ENCODE measurements at regions not wholly inside any gene's neighbourhood (a gene's known extent, or its start where the extent isn't known, plus 50 kb on each side); places are given as distances from the start of the nearest gene placed in this dataset.

DNA sequence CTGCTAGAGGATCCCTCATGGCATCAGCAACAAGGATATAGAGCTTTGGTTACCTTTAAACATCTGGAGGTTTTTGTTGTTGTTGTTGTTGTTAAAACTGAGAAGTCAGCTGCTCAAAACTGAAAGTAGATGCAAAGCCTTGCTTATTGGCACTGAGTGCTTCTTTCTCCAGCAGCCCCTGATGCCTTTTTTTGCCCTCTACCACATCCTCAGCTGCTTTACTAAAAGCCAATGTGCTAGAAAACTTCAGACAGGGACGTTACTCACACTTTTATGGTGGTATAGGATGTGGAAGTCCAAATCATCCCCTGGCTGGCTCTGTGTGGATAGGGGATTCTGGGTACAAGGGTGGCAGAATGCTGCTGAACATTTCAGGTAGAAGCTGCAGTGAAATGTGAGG lies 78.3 kb upstream of the CHST9 start:
- FAIRE-seq (no peak), ATAC-seq (no peak), DNase-seq (ENCODE audit: low read depth, low spot score) (no peak)
- Histone ChIP-seq H3K79me2 (ENCODE audit: control insufficient read depth, insufficient read depth, low read length) (no peaks in the 10 kb centered on the region), H4K20me1 (ENCODE audit: control insufficient read depth, insufficient read depth) (no peaks in the 10 kb centered on the region), H3K9ac (ENCODE audit: control insufficient read depth, insufficient read depth, low read length) (no peak overlapping the region), H3K4me1 (ENCODE audit: control insufficient read depth, insufficient read depth, low read length) (no peaks in the 10 kb centered on the region), H3K36me3 (ENCODE audit: control insufficient read depth in 2 of 2, insufficient read depth in 2 of 2, low read length in 1 of 2) (no peaks in the 10 kb centered on the region), H3K4me3 (no peak overlapping the region), H3K27ac (ENCODE audit: control insufficient read depth, insufficient read depth) (no peak overlapping the region), H3K9me3 (replicated peaks; ENCODE audit: control insufficient read depth, insufficient read depth, low read length) (no peaks in the 10 kb centered on the region), H3K27me3 (replicated peaks in 1 of 2; ENCODE audit: control insufficient read depth in 2 of 2, insufficient read depth in 2 of 2, low read length in 1 of 2) (no peaks in the 10 kb centered on the region), H2AFZ (ENCODE audit: control insufficient read depth, low read depth, low read length) (no peak overlapping the region), H3K4me2 (ENCODE audit: control insufficient read depth, insufficient read depth) (no peak overlapping the region)
- ChIA-PET CTCF (no interaction called here), POLR2A (no interaction called here), RAD21 (ENCODE audit: unreplicated experiment) (no interaction called here), SMC1A (ENCODE audit: uncharacterized antibody, unreplicated experiment) (interaction anchor here (1.2 kb wide), 1 partner anchor 65 kb away, joined by 3 read pairs; no protein-coding TSS in a partner anchor)
- intact Hi-C loops (cut with micrococcal nuclease; ENCODE audit: unreplicated experiment), result loop anchor here (10.0 kb wide), 1 partner anchor 49 kb away; no protein-coding TSS in a partner anchor
- 12% methylated on average over 1 of the region's 1 CpG for WGBS (ENCODE audit: insufficient coverage, insufficient replicate concordance, low lambda C conversion rate, missing lambda C conversion rate)
- TF ChIP-seq STAT1 (conservative IDR thresholded peaks at IDR 0.05), result no peak
- no peak for TF ChIP-seq CHD2 (IDR thresholded peaks at IDR 0.05; ENCODE audit: borderline replicate concordance, low read depth, low read length)
- no peak for TF ChIP-seq ZNF207 (IDR thresholded peaks at IDR 0.05; ENCODE audit: borderline replicate concordance)
- in situ Hi-C loops (cut with MboI), result no loop called here
- no TSS peak for BruUV-seq (replicated peaks)

DNA sequence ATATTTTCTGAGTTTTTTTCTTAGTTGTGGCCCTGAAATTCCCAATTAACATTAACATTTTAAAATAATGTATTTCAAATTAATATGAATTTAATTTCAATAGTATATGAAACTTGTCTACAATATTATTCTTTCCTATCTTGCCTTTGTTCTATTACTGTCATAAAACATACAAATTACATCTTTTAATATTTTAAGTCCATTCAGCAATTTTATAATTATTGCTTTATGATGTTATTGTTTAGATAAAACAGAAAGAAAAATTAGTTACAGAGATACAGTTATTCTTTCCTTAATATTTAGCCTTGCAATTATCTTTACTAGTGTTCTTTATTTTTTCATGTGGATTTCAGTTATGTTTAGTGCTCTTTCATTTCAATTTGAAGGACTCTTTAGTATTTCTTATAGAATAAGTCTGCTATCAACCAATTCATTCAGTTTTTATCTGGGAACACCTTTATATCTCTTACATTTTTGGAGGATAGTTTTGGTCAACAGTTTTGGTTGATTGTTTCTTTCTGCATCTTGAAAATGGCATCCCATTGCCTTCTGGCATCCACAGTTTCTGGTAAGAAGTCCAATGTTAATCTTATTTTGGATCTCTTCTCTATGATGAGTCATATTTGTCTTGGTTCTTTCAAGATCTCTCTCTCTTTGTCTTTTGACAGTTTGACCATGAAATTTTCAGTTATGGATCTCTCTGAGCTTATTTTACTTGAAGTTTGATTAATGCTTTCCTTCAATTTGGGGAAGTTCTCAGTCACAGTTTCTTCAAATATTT lies 76.9 kb upstream of the CHST9 start:
- no peak for FAIRE-seq

More for the DNA sequence above, 76.9 kb upstream of the CHST9 start:
- Histone ChIP-seq H3K79me2 (ENCODE audit: control insufficient read depth, insufficient read depth, low read length) (no peaks in the 10 kb centered on the region), H3K27ac (ENCODE audit: control insufficient read depth, insufficient read depth) (no peak overlapping the region), H3K36me3 (ENCODE audit: control insufficient read depth in 2 of 2, insufficient read depth in 2 of 2, low read length in 1 of 2) (no peaks in the 10 kb centered on the region), H4K20me1 (ENCODE audit: control insufficient read depth, insufficient read depth) (no peaks in the 10 kb centered on the region), H3K4me2 (ENCODE audit: control insufficient read depth, insufficient read depth) (no peak overlapping the region), H3K9me3 (replicated peaks; ENCODE audit: control insufficient read depth, insufficient read depth, low read length) (no peaks in the 10 kb centered on the region), H3K9ac (ENCODE audit: control insufficient read depth, insufficient read depth, low read length) (no peak overlapping the region), H2AFZ (ENCODE audit: control insufficient read depth, low read depth, low read length) (no peak overlapping the region), H3K27me3 (replicated peaks in 1 of 2; ENCODE audit: control insufficient read depth in 2 of 2, insufficient read depth in 2 of 2, low read length in 1 of 2) (no peaks in the 10 kb centered on the region), H3K4me1 (ENCODE audit: control insufficient read depth, insufficient read depth, low read length) (no peaks in the 10 kb centered on the region), H3K4me3 (no peak overlapping the region)
- RAD21 ChIA-PET (ENCODE audit: unreplicated experiment), result no interaction called here
- SMC1A ChIA-PET (ENCODE audit: uncharacterized antibody, unreplicated experiment), result no interaction called here
- TF ChIP-seq ZNF207 (IDR thresholded peaks at IDR 0.05; ENCODE audit: borderline replicate concordance) (no peak), ETV6 (conservative IDR thresholded peaks at IDR 0.05 in 1 of 2, IDR thresholded peaks at IDR 0.05 in 1 of 2; ENCODE audit: borderline replicate concordance in 1 of 2, low read depth in 1 of 2) (no peak), ZNF622 (IDR thresholded peaks at IDR 0.05) (no peak), TCF12 (IDR thresholded peaks at IDR 0.05; ENCODE audit: low read depth, low read length) (no peak), RFX5 (IDR thresholded peaks at IDR 0.05; ENCODE audit: low read depth, low read length) (no peak), TCF7 (IDR thresholded peaks at IDR 0.05; ENCODE audit: borderline replicate concordance) (no peak)
- TF ChIP-seq, protein P1, sequence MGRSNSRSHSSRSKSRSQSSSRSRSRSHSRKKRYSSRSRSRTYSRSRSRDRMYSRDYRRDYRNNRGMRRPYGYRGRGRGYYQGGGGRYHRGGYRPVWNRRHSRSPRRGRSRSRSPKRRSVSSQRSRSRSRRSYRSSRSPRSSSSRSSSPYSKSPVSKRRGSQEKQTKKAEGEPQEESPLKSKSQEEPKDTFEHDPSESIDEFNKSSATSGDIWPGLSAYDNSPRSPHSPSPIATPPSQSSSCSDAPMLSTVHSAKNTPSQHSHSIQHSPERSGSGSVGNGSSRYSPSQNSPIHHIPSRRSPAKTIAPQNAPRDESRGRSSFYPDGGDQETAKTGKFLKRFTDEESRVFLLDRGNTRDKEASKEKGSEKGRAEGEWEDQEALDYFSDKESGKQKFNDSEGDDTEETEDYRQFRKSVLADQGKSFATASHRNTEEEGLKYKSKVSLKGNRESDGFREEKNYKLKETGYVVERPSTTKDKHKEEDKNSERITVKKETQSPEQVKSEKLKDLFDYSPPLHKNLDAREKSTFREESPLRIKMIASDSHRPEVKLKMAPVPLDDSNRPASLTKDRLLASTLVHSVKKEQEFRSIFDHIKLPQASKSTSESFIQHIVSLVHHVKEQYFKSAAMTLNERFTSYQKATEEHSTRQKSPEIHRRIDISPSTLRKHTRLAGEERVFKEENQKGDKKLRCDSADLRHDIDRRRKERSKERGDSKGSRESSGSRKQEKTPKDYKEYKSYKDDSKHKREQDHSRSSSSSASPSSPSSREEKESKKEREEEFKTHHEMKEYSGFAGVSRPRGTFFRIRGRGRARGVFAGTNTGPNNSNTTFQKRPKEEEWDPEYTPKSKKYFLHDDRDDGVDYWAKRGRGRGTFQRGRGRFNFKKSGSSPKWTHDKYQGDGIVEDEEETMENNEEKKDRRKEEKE (IDR thresholded peaks at IDR 0.05), result no peak
- POLR2A ChIA-PET, result no interaction called here
- DNase-seq (ENCODE audit: low read depth, low spot score) (no peak), ATAC-seq (no peak)
- intact Hi-C loops (cut with micrococcal nuclease; ENCODE audit: unreplicated experiment) (loop anchor here (10.0 kb wide), 1 partner anchor 47 kb away; no protein-coding TSS in a partner anchor), in situ Hi-C loops (cut with MboI) (no loop called here)
- BruUV-seq (replicated peaks), result no TSS peak
- CTCF ChIA-PET, result no interaction called here

Measured in GM12878 (cell line).